Vagina (tissue), 2 donors: ENCODE measurements at regions not wholly inside any gene's neighbourhood (a gene's known extent, or its start where the extent isn't known, plus 50 kb on each side); places are given as distances from the start of the nearest gene placed in this dataset.

Source experiments
- DNase-seq, 2 donors: peaks; one replicate each; pipeline ENCODE4 v3.0.0-alpha.2; 2017; ENCODE audit errors: extremely low spot score in 2 of 2
- H3K27ac ChIP-seq: fragments of 200-600 bp; sonication (generic); one replicate; pipeline ENCODE4 v1.5.1; 2019
- H3K27me3 ChIP-seq: fragments of 200-600 bp; sonication (generic); one replicate; pipeline ENCODE4 v1.5.1; 2019
- H3K36me3 ChIP-seq, 2 donors: fragments of 200-600 bp; sonication (generic); one replicate each; pipeline ENCODE4 v1.5.1; 2017 to 2019
- H3K4me1 ChIP-seq: fragments of 200-600 bp; sonication (generic); one replicate; pipeline ENCODE4 v1.5.1; 2019
- H3K4me3 ChIP-seq, 2 donors: fragments of 200-600 bp; sonication (generic); 1 replicate in 1 of 2; 2 replicates in 1 of 2; pipeline ENCODE4 v1.5.1; 2016 to 2019
- H3K9me3 ChIP-seq: fragments of 200-600 bp; sonication (generic); one replicate; pipeline ENCODE4 v1.5.1; 2019
- CTCF ChIP-seq, 3 experiments: fragments of 450-650 bp in 2 of 3; fragments of 200-600 bp in 1 of 3; sonication (generic) in 1 of 3; IDR thresholded peaks; one replicate each; pipeline ENCODE4 v1.5.1; 2017 to 2019; ENCODE audit warnings: antibody characterized with exemption in 3 of 3, mild to moderate bottlenecking in 2 of 3, moderate library complexity in 2 of 3
- POLR2A ChIP-seq, 2 donors: fragments of 450-650 bp; IDR thresholded peaks; one replicate each; pipeline ENCODE4 v1.6.1; 2017; ENCODE audit warnings: antibody characterized with exemption in 2 of 2, mild to moderate bottlenecking in 2 of 2, moderate library complexity in 2 of 2
- POLR2AphosphoS5 ChIP-seq, 2 donors: sonication (generic); formaldehyde crosslinking; IDR thresholded peaks; one replicate each; pipeline ENCODE4 v1.9.0; 2017; ENCODE audit warnings: antibody characterized with exemption in 2 of 2, mild to moderate bottlenecking in 2 of 2, low read depth in 1 of 2; ENCODE audit not compliant: insufficient read depth in 1 of 2
- intact Hi-C: fragments of 100-400 bp; cut with DNase I; formaldehyde crosslinking; loops from one replicate; pipeline ENCODE4 v1.15.1; 2023

GRCh38 chr20:10790013-10790412 is 116.2 kb upstream of the JAG1 start:
- Histone ChIP-seq H3K9me3 (no peaks in the 10 kb centered on the region), H3K36me3 (no peaks in the 10 kb centered on the region), H3K27ac (no peak overlapping the region), H3K4me1 (no peaks in the 10 kb centered on the region), H3K4me3 (no peak overlapping the region), H3K27me3 (no peaks in the 10 kb centered on the region)
- intact Hi-C loops = no loop called here
- TF ChIP-seq POLR2A (IDR thresholded peaks at IDR 0.05) (no peak), POLR2AphosphoS5 (IDR thresholded peaks at IDR 0.05; ENCODE audit: insufficient read depth in 1 of 2, low read depth in 1 of 2) (no peak), CTCF (IDR thresholded peaks at IDR 0.05) (no peak)
- no peak for DNase-seq

- Histone ChIP-seq H3K27ac (no peak overlapping the region), H3K27me3 (no peaks in the 10 kb centered on the region), H3K4me3 (no peak overlapping the region), H3K4me1 (no peaks in the 10 kb centered on the region), H3K36me3 (no peaks in the 10 kb centered on the region), H3K9me3 (no peaks in the 10 kb centered on the region)
- DNase-seq = no peak
- TF ChIP-seq POLR2A (IDR thresholded peaks at IDR 0.05) = no peak
- no peak for TF ChIP-seq POLR2AphosphoS5 (IDR thresholded peaks at IDR 0.05; ENCODE audit: insufficient read depth in 1 of 2, low read depth in 1 of 2)
- no peak for TF ChIP-seq CTCF (IDR thresholded peaks at IDR 0.05)
- intact Hi-C loops = no loop called here
These were observed 118.5 kb upstream of the JAG1 start for GRCh38 chr20:10792291-10792690.

- H3K27me3 ChIP-seq = no peaks in the 10 kb centered on the region
- no peaks in the 10 kb centered on the region for H3K36me3 ChIP-seq
- no peak overlapping the region for H3K4me3 ChIP-seq
- no peaks in the 10 kb centered on the region for H3K4me1 ChIP-seq
- no peaks in the 10 kb centered on the region for H3K9me3 ChIP-seq
- intact Hi-C loops = no loop called here
- H3K27ac ChIP-seq = no peak overlapping the region
- TF ChIP-seq POLR2AphosphoS5 (IDR thresholded peaks at IDR 0.05; ENCODE audit: insufficient read depth in 1 of 2, low read depth in 1 of 2) (no peak), CTCF (IDR thresholded peaks at IDR 0.05) (no peak), POLR2A (IDR thresholded peaks at IDR 0.05) (no peak)
- DNase-seq = no peak
These were observed 120.0 kb upstream of the JAG1 start for GRCh38 chr20:10793766-10794165.

GRCh38 chr20:10794765-10795164 is 121.0 kb upstream of the JAG1 start:
- H3K27ac ChIP-seq = no peak overlapping the region
- TF ChIP-seq CTCF (IDR thresholded peaks at IDR 0.05) = no peak
- H3K4me1 ChIP-seq = no peaks in the 10 kb centered on the region
- H3K36me3 ChIP-seq = no peaks in the 10 kb centered on the region
- H3K27me3 ChIP-seq = no peaks in the 10 kb centered on the region
- H3K4me3 ChIP-seq = no peak overlapping the region
- no peaks in the 10 kb centered on the region for H3K9me3 ChIP-seq
- intact Hi-C loops = no loop called here
- DNase-seq = no peak

GRCh38 chr20:10795286-10796026 is 121.7 kb upstream of the JAG1 start:
- intact Hi-C loops = no loop called here
- no peaks in the 10 kb centered on the region for H3K27me3 ChIP-seq
- DNase-seq = no peak
- no peaks in the 10 kb centered on the region for H3K36me3 ChIP-seq
- TF ChIP-seq POLR2AphosphoS5 (IDR thresholded peaks at IDR 0.05; ENCODE audit: insufficient read depth in 1 of 2, low read depth in 1 of 2) (no peak), POLR2A (IDR thresholded peaks at IDR 0.05) (no peak), CTCF (IDR thresholded peaks at IDR 0.05) (no peak)
- no peak overlapping the region for H3K4me3 ChIP-seq
- no peak overlapping the region for H3K27ac ChIP-seq
- no peaks in the 10 kb centered on the region for H3K4me1 ChIP-seq
- no peaks in the 10 kb centered on the region for H3K9me3 ChIP-seq
